ENCODE measurements at regions not wholly inside any gene's neighbourhood (a gene's known extent, or its start where the extent isn't known, plus 50 kb on each side); places are given as distances from the start of the nearest gene placed in this dataset.

DNA sequence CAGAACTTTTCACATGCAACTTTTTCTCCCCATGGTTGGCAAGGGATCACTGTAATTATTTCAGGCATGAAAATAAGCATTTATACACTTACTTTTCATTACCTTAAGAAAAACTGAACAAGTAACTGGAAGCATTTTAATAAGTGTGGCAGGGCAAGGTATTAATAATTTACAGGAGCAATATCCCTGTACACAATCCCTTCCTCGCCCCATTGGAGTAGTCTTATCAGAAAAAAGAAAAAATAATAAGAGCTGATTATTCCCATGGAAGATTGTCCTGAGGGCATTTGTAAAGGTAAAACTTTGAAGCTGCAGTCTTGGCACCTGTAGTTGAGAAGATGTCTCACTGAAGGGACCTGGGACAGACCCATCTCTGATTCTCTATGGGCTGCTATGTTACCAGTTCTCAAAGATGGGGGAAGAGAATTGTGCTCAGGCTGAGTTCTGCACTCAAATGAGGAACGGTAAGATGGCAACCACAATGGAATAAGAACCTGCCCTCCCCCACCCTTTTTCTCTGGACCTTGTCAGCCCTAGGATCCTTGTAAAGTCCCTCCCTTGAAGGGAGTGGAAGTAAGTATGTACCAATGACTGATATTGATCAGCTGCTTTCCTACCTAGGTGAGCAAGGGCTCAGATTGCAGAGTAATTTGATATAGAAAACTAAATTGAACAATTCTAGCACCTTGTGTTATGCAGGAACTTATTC is 70.0 kb upstream of the AHI1 start:
- Histone ChIP-seq H3K36me3 (ENCODE audit: low read length) (no peaks in the 10 kb centered on the region), H3K9me3 (ENCODE audit: insufficient read depth, low read length) (no peaks in the 10 kb centered on the region), H3K4me3 (ENCODE audit: insufficient read depth, low read length, poor library complexity, severe bottlenecking) (no peak overlapping the region), H2AFZ (ENCODE audit: low read depth, low read length, severe bottlenecking) (no peak overlapping the region), H4K20me1 (ENCODE audit: low read depth, low read length) (no peaks in the 10 kb centered on the region), H3F3A (ENCODE audit: insufficient read depth) (no peaks in the 10 kb centered on the region), H3K4me2 (ENCODE audit: low read depth, low read length, poor library complexity, severe bottlenecking) (no peak overlapping the region), H3K79me2 (ENCODE audit: insufficient read depth, low read length) (no peaks in the 10 kb centered on the region), H3K27ac (ENCODE audit: low read depth, low read length) (no peak overlapping the region), H3K9me2 (replicated peaks; ENCODE audit: insufficient read depth, low read length) (no peaks in the 10 kb centered on the region), H3K9ac (ENCODE audit: low read length) (no peak overlapping the region), H3K27me3 (ENCODE audit: low read length) (no peaks in the 10 kb centered on the region)
- TF ChIP-seq CTCF (IDR thresholded peaks at IDR 0.05; ENCODE audit: insufficient read depth, low read length, poor library complexity, severe bottlenecking) (no peak), EZH2phosphoT487 (conservative IDR thresholded peaks at IDR 0.05; ENCODE audit: low read length) (no peak)

DNA sequence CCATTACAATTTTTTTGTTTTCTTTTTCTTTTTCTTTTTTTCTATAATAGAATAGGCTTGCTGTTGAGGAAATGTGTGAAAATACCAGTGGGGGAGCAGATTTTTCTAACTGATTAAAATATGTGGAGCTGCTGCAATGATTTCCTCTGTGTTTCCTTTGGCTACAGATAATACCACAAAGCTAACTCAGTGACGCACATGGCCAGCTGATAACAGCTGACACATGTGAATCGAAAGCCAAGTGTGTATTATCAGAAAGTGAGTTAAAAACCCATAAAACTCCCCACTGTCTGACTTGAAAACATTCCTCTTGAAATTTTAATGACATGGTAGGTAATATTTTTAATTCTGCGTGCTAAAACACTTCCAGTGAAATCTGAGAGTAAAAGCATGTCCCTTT is 70.8 kb upstream of the AHI1 start:
- no peak for TF ChIP-seq EZH2phosphoT487 (conservative IDR thresholded peaks at IDR 0.05; ENCODE audit: low read length)
- TF ChIP-seq CTCF (IDR thresholded peaks at IDR 0.05; ENCODE audit: insufficient read depth, low read length, poor library complexity, severe bottlenecking) = no peak
- no peak overlapping the region for H2AFZ ChIP-seq (ENCODE audit: low read depth, low read length, severe bottlenecking)
- no peak overlapping the region for H3K9ac ChIP-seq (ENCODE audit: low read length)
- H3F3A ChIP-seq (ENCODE audit: insufficient read depth) = no peaks in the 10 kb centered on the region
- no peaks in the 10 kb centered on the region for H3K27me3 ChIP-seq (ENCODE audit: low read length)
- H3K4me2 ChIP-seq (ENCODE audit: low read depth, low read length, poor library complexity, severe bottlenecking) = no peak overlapping the region
- H3K27ac ChIP-seq (ENCODE audit: low read depth, low read length) = no peak overlapping the region
- no peaks in the 10 kb centered on the region for H3K79me2 ChIP-seq (ENCODE audit: insufficient read depth, low read length)
- no peaks in the 10 kb centered on the region for H3K9me2 ChIP-seq (replicated peaks; ENCODE audit: insufficient read depth, low read length)
- no peaks in the 10 kb centered on the region for H3K9me3 ChIP-seq (ENCODE audit: insufficient read depth, low read length)
- no peak overlapping the region for H3K4me3 ChIP-seq (ENCODE audit: insufficient read depth, low read length, poor library complexity, severe bottlenecking)
- H3K36me3 ChIP-seq (ENCODE audit: low read length) = no peaks in the 10 kb centered on the region
- H4K20me1 ChIP-seq (ENCODE audit: low read depth, low read length) = no peaks in the 10 kb centered on the region

GRCh38 chr6:135572051-135572450 is 74.5 kb upstream of the AHI1 start:
- Histone ChIP-seq H3K36me3 (ENCODE audit: low read length) (no peaks in the 10 kb centered on the region), H3K9ac (ENCODE audit: low read length) (no peak overlapping the region), H3F3A (ENCODE audit: insufficient read depth) (0 out of 2 replicates have a peak, but pooled peaks cover under 1% of the 10 kb centered on the region), H2AFZ (ENCODE audit: low read depth, low read length, severe bottlenecking) (no peak overlapping the region), H3K4me2 (ENCODE audit: low read depth, low read length, poor library complexity, severe bottlenecking) (no peak overlapping the region), H3K9me3 (ENCODE audit: insufficient read depth, low read length) (no peaks in the 10 kb centered on the region), H3K9me2 (replicated peaks; ENCODE audit: insufficient read depth, low read length) (no peaks in the 10 kb centered on the region), H3K27me3 (ENCODE audit: low read length) (no peaks in the 10 kb centered on the region), H3K4me3 (ENCODE audit: insufficient read depth, low read length, poor library complexity, severe bottlenecking) (no peak overlapping the region), H3K79me2 (ENCODE audit: insufficient read depth, low read length) (no peaks in the 10 kb centered on the region), H3K27ac (ENCODE audit: low read depth, low read length) (no peak overlapping the region), H4K20me1 (ENCODE audit: low read depth, low read length) (no peaks in the 10 kb centered on the region)
- TF ChIP-seq CTCF (IDR thresholded peaks at IDR 0.05; ENCODE audit: insufficient read depth, low read length, poor library complexity, severe bottlenecking) = no peak
- no peak for TF ChIP-seq EZH2phosphoT487 (conservative IDR thresholded peaks at IDR 0.05; ENCODE audit: low read length)

Measured in SU-DHL-6 (cell line).